GM12878 (cell line): ENCODE measurements at regions not wholly inside any gene's neighbourhood (a gene's known extent, or its start where the extent isn't known, plus 50 kb on each side); places are given as distances from the start of the nearest gene placed in this dataset.

ENCODE experiments used
- ATAC-seq: fragments of 200-7000 bp; cut with Tn5 transposase; 3 replicates; pipeline ENCODE4 v1.9.1; 2020; ENCODE audit warnings: mild to moderate bottlenecking, moderate library complexity
- BruUV-seq: library from RNA; stranded (reverse); fragments of 400-500 nt; replicated peaks from 2 replicates; lab custom pipeline; 2021; lab: Mats Ljungman, UMichigan
- CTCF ChIA-PET: fragments of 300-600 bp; sonication (Branson Sonifier 250); formaldehyde crosslinking; extraction: SDS; loops from one replicate; lab custom pipeline; 2021; ENCODE audit warnings: inconsistent platforms; lab: Yijun Ruan, JAX
- POLR2A ChIA-PET: fragments of 350-600 bp; formaldehyde crosslinking; extraction: SDS; loops from one replicate; lab custom pipeline; 2021; ENCODE audit warnings: inconsistent platforms; lab: Charles Lee
- RAD21 ChIA-PET: fragments of 300-600 bp; sonication (Branson Sonifier 250); formaldehyde crosslinking; loops from one replicate; lab custom pipeline; 2023; ENCODE audit warnings: antibody characterized with exemption; ENCODE audit not compliant: unreplicated experiment; lab: Charles Lee
- SMC1A ChIA-PET: fragments of 300-600 bp; sonication (Branson Sonifier 250); formaldehyde crosslinking; loops from one replicate; lab custom pipeline; 2023; ENCODE audit not compliant: unreplicated experiment, uncharacterized antibody; lab: Charles Lee
- DNase-seq: peaks from one replicate; pipeline ENCODE4 v3.0.0-alpha.2; 2011; ENCODE audit warnings: low read depth, low spot score
- FAIRE-seq: peaks from 3 replicates; lab custom pipeline; 2011; peaks lifted over from hg19 to GRCh38; lab: Jason Lieb, UNC
- H2AFZ ChIP-seq: 2 replicates; pipeline ENCODE4 v1.6.0; 2011; ENCODE audit warnings: low read depth, low read length, control low read depth; ENCODE audit not compliant: control insufficient read depth
- H3K27ac ChIP-seq: 2 replicates; pipeline ENCODE4 v1.5.1; 2011; ENCODE audit warnings: control low read depth; ENCODE audit not compliant: control insufficient read depth, insufficient read depth
- H3K27me3 ChIP-seq, 2 experiments: replicated peaks in 1 of 2; 2 replicates each; pipeline versions ENCODE4 v1.6.0 to v1.6.1; 2011; ENCODE audit warnings: low read length in 1 of 2; ENCODE audit not compliant: control insufficient read depth in 2 of 2, insufficient read depth in 2 of 2
- H3K36me3 ChIP-seq, 2 experiments: 2 replicates each; pipeline ENCODE4 v1.5.1; 2011; ENCODE audit warnings: low read length in 1 of 2; ENCODE audit not compliant: control insufficient read depth in 2 of 2, insufficient read depth in 2 of 2
- H3K4me1 ChIP-seq: 2 replicates; pipeline ENCODE4 v1.6.1; 2011; ENCODE audit warnings: mild to moderate bottlenecking, low read length, moderate library complexity, mixed read lengths; ENCODE audit not compliant: control insufficient read depth, insufficient read depth
- H3K4me2 ChIP-seq: 2 replicates; pipeline ENCODE4 v1.6.0; 2011; ENCODE audit warnings: control low read depth; ENCODE audit not compliant: control insufficient read depth, insufficient read depth
- H3K4me3 ChIP-seq: fragments of 200-600 bp; sonication (generic); 2 replicates; pipeline ENCODE4 v1.5.1; 2016
- H3K79me2 ChIP-seq: 2 replicates; pipeline ENCODE4 v1.6.0; 2011; ENCODE audit warnings: low read length; ENCODE audit not compliant: control insufficient read depth, insufficient read depth
- H3K9ac ChIP-seq: 2 replicates; pipeline ENCODE4 v1.8.0; 2011; ENCODE audit warnings: low read length, control low read depth, mixed read lengths; ENCODE audit not compliant: control insufficient read depth, insufficient read depth
- H3K9me3 ChIP-seq: replicated peaks from 3 replicates; pipeline ENCODE4 v1.5.1; 2011; ENCODE audit warnings: mild to moderate bottlenecking, low read length; ENCODE audit not compliant: control insufficient read depth, insufficient read depth
- H4K20me1 ChIP-seq: 2 replicates; pipeline ENCODE4 v1.6.0; 2011; ENCODE audit not compliant: control insufficient read depth, insufficient read depth
- BCLAF1 ChIP-seq: fragments of 450-650 bp; IDR thresholded peaks from 2 replicates; pipeline ENCODE4 v1.6.1; 2017; ENCODE audit warnings: antibody characterized with exemption, mild to moderate bottlenecking, moderate library complexity
- CBFB ChIP-seq: IDR thresholded peaks from 2 replicates; pipeline ENCODE4 v1.6.1; 2016; ENCODE audit warnings: antibody characterized with exemption, low read depth
- CHD4 ChIP-seq: fragments of 200-600 bp; sonication (generic); IDR thresholded peaks from 2 replicates; pipeline ENCODE4 v1.6.1; 2016; ENCODE audit warnings: mild to moderate bottlenecking
- CREB1 ChIP-seq: IDR thresholded peaks from 2 replicates; pipeline ENCODE4 v1.6.1; 2012; ENCODE audit warnings: low read depth, mild to moderate bottlenecking, inconsistent platforms
- MTA2 ChIP-seq: fragments of 450-650 bp; IDR thresholded peaks from 2 replicates; pipeline ENCODE4 v1.6.1; 2016; ENCODE audit warnings: low read depth, mild to moderate bottlenecking, moderate library complexity
- PKNOX1 ChIP-seq: fragments of 450-650 bp; IDR thresholded peaks from 2 replicates; pipeline ENCODE4 v1.6.1; 2016; ENCODE audit warnings: mild to moderate bottlenecking
- RELA ChIP-seq: fragments of 450-650 bp; IDR thresholded peaks from 2 replicates; pipeline ENCODE4 v1.8.0; 2014; ENCODE audit warnings: borderline replicate concordance; ENCODE audit not compliant: partially characterized antibody
- RFX5 ChIP-seq: IDR thresholded peaks from 2 replicates; pipeline ENCODE4 v1.6.1; 2011; ENCODE audit warnings: low read depth, low read length, improper control_type of control experiment
- WGBS: methylation state at CpG from one replicate; pipeline ENCODE4 v1.1.6; 2016; ENCODE audit warnings: low lambda C conversion rate; ENCODE audit not compliant: insufficient replicate concordance, insufficient coverage; ENCODE audit errors: missing lambda C conversion rate; 5-methylcytosine and 5-hydroxymethylcytosine counted together
- in situ Hi-C: fragments of 300-500 bp; cut with MboI; formaldehyde crosslinking; loops from 9 replicates; pipeline ENCODE4 v1.14.3; 2018; ENCODE audit warnings: mixed read lengths
- intact Hi-C: fragments of 100-400 bp; cut with micrococcal nuclease; formaldehyde crosslinking; loops from one replicate; pipeline ENCODE4 v1.14.2; 2022; ENCODE audit not compliant: unreplicated experiment

- Histone ChIP-seq H3K27ac (no peak overlapping the region), H3K36me3 (no peaks in the 10 kb centered on the region), H3K4me1 (peaks cover under 1% of the 10 kb centered on the region; the same call in 1 of the 2 replicates), H4K20me1 (no peaks in the 10 kb centered on the region), H3K27me3 (peaks cover 0 to 2% of the 10 kb centered on the region in 2 experiments; a peak in 2 of 4 replicates), H3K4me2 (no peak overlapping the region), H3K4me3 (no peak overlapping the region), H2AFZ (no peak overlapping the region), H3K79me2 (no peaks in the 10 kb centered on the region), H3K9ac (no peak overlapping the region), H3K9me3 (no peaks in the 10 kb centered on the region)
- SMC1A ChIA-PET: no interaction called here
- no peak for DNase-seq
- RAD21 ChIA-PET: no interaction called here
- POLR2A ChIA-PET: no interaction called here
- no TSS peak for BruUV-seq
- WGBS: 22% methylated on average over 6 of the region's 6 CpGs
- CTCF ChIA-PET: interaction anchor here (0.8 kb wide), 1 partner anchor 286 kb away, joined by 3 read pairs; no protein-coding TSS in a partner anchor
- in situ Hi-C loops: no loop called here
- TF ChIP-seq PKNOX1 (no peak), MTA2 (no peak), CBFB (no peak), RFX5 (no peak), CHD4 (no peak), BCLAF1 (no peak), RELA (no peak), CREB1 (no peak)
- ATAC-seq: no peak
- FAIRE-seq: no peak
- intact Hi-C loops: no loop called here
These were observed 159.5 kb upstream of the ZMIZ1 start for GRCh38 chr10:78909221-78909620.
